Activated B cell treated with CpG ODN at 0.5 μM for 24 hours (primary cell): ENCODE measurements at regions not wholly inside any gene's neighbourhood (a gene's known extent, or its start where the extent isn't known, plus 50 kb on each side); places are given as distances from the start of the nearest gene placed in this dataset.

ENCODE experiments used
- ATAC-seq: fragments of 200-7000 bp; cut with Tn5 transposase; one replicate; pipeline ENCODE4 v1.10.0; 2021; ENCODE audit warnings: low read depth, mild to moderate bottlenecking, moderate library complexity
- CTCF ChIA-PET: fragments of 350-600 bp; sonication (Branson Sonifier 250); formaldehyde crosslinking; loops from one replicate; lab custom pipeline; 2021; ENCODE audit warnings: antibody characterized with exemption; lab: Charles Lee
- POLR2A ChIA-PET: fragments of 350-600 bp; sonication (Branson Sonifier 250); formaldehyde crosslinking; loops from one replicate; lab custom pipeline; 2021; ENCODE audit warnings: antibody characterized with exemption; lab: Charles Lee
- DNase-seq: peaks from one replicate; pipeline ENCODE4 v3.0.0; 2022
- H3K27ac Mint-ChIP-seq: one replicate; pipeline ENCODE4 v1.8.0; 2020; ENCODE audit warnings: mixed read lengths
- H3K27me3 Mint-ChIP-seq: one replicate; pipeline ENCODE4 v1.8.0; 2021; ENCODE audit warnings: mixed read lengths
- H3K36me3 Mint-ChIP-seq: one replicate; pipeline ENCODE4 v1.8.0; 2021; ENCODE audit warnings: low read depth, mixed read lengths
- H3K4me1 Mint-ChIP-seq: one replicate; pipeline ENCODE4 v1.8.0; 2021; ENCODE audit warnings: mixed read lengths
- H3K4me3 Mint-ChIP-seq: one replicate; pipeline ENCODE4 v1.8.0; 2020; ENCODE audit warnings: mild to moderate bottlenecking, mixed read lengths
- H3K9me3 Mint-ChIP-seq: one replicate; pipeline ENCODE4 v1.8.0; 2020; ENCODE audit warnings: mixed read lengths
- intact Hi-C: fragments of 100-400 bp; cut with micrococcal nuclease; formaldehyde crosslinking; loops from one replicate; pipeline ENCODE4 v1.15.1; 2024
- TF ChIP-seq, protein P1 (sequence below): fragments of 200-600 bp; IDR thresholded peaks from one replicate; pipeline ENCODE4 v1.8.0; 2022; ENCODE audit warnings: antibody characterized with exemption, mild to moderate bottlenecking

GRCh38 chr7:67653856-67654454 lies 657.3 kb downstream of the TYW1 start:
- intact Hi-C loops = no loop called here
- H3K4me3 Mint-ChIP-seq = no peak overlapping the region
- CTCF ChIA-PET = no interaction called here
- TF ChIP-seq, protein P1, sequence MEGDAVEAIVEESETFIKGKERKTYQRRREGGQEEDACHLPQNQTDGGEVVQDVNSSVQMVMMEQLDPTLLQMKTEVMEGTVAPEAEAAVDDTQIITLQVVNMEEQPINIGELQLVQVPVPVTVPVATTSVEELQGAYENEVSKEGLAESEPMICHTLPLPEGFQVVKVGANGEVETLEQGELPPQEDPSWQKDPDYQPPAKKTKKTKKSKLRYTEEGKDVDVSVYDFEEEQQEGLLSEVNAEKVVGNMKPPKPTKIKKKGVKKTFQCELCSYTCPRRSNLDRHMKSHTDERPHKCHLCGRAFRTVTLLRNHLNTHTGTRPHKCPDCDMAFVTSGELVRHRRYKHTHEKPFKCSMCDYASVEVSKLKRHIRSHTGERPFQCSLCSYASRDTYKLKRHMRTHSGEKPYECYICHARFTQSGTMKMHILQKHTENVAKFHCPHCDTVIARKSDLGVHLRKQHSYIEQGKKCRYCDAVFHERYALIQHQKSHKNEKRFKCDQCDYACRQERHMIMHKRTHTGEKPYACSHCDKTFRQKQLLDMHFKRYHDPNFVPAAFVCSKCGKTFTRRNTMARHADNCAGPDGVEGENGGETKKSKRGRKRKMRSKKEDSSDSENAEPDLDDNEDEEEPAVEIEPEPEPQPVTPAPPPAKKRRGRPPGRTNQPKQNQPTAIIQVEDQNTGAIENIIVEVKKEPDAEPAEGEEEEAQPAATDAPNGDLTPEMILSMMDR = no peak
- DNase-seq (no peak), ATAC-seq (no peak)
- POLR2A ChIA-PET = no interaction called here
- no peaks in the 10 kb centered on the region for H3K36me3 Mint-ChIP-seq
- no peaks in the 10 kb centered on the region for H3K4me1 Mint-ChIP-seq
- no peak overlapping the region for H3K27ac Mint-ChIP-seq
- H3K27me3 Mint-ChIP-seq = no peaks in the 10 kb centered on the region
- peaks cover 5% of the 10 kb centered on the region for H3K9me3 Mint-ChIP-seq

DNA sequence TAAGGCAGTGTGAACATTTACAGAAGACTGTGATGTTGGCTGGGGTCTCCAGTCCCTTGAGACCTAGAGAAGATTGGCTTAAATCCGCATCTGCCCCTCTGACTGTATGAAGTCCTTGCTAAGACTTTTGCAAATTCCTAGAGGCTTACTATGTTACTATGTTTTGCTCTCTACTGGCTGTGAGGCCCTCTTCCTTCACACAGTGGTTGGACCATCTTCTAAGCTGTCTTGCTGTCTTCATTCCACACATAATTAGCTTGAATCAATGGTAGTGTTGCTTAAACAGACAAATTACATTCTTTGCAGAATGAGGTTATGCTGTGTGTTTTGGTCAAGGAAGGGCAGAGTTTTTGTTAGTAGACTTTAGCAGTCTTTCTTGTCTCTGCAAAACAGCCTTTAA lies 658.0 kb downstream of the TYW1 start:
- no peak overlapping the region for H3K4me3 Mint-ChIP-seq
- ChIA-PET POLR2A (no interaction called here), CTCF (no interaction called here)
- intact Hi-C loops = no loop called here
- ATAC-seq = no peak
- TF ChIP-seq, protein P1 = no peak
- H3K27ac Mint-ChIP-seq = no peak overlapping the region
- H3K9me3 Mint-ChIP-seq = peaks cover 4% of the 10 kb centered on the region
- H3K27me3 Mint-ChIP-seq = no peaks in the 10 kb centered on the region
- no peak for DNase-seq
- no peaks in the 10 kb centered on the region for H3K36me3 Mint-ChIP-seq
- no peaks in the 10 kb centered on the region for H3K4me1 Mint-ChIP-seq

DNA sequence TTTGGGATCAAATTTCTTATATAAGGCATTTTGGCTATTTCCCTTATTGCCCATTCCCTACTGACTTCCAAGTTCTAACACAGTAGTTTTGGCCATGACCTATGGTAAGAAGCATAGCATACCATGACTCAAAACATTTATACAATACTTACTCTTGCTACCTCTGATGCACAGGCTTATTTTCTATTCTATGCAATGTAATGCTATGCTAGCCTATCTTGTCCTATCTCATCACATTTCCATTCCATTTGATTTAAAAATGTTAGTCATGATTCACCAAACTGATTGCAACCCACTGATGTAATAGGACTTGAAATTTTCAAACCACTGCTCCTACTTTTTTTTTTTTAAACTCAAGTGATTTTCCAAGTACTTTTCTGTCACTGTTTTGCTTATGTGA lies 658.5 kb downstream of the TYW1 start:
- ChIA-PET POLR2A (no interaction called here), CTCF (no interaction called here)
- TF ChIP-seq, protein P1 = no peak
- ATAC-seq (no peak), DNase-seq (no peak)
- no peaks in the 10 kb centered on the region for H3K36me3 Mint-ChIP-seq
- no peak overlapping the region for H3K27ac Mint-ChIP-seq
- H3K9me3 Mint-ChIP-seq = peaks cover 4% of the 10 kb centered on the region
- H3K4me1 Mint-ChIP-seq = no peaks in the 10 kb centered on the region
- no peaks in the 10 kb centered on the region for H3K27me3 Mint-ChIP-seq
- H3K4me3 Mint-ChIP-seq = no peak overlapping the region
- intact Hi-C loops = no loop called here

DNA sequence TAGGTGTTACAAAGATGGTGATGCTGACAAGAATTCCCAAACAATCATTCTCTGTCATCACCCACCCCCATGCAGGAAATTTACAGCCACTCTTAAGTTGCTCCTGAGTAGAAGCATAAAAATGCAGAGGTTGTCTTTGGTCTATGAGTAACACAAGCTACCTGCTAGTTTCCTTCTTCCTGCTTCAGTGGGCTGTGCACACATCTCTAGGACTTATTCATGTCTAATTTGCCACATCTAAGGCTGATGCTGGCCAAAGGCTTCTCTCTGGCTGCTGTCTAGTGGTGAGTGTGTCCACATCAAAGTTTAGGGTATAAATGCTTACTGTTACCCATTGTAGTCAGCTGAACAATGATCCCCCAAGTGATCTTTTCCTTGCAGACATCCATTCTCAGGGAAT lies 662.5 kb downstream of the TYW1 start:
- POLR2A ChIA-PET = no interaction called here

GRCh38 chr7:67662804-67663203 lies 666.2 kb downstream of the TYW1 start:
- ChIA-PET POLR2A (interaction anchor here (0.6 kb wide), 1 partner anchor 949 kb away, joined by 3 read pairs; no protein-coding TSS in a partner anchor), CTCF (no interaction called here)
- Mint-ChIP-seq H3K9me3 (peaks cover 4% of the 10 kb centered on the region), H3K4me1 (no peaks in the 10 kb centered on the region), H3K27me3 (no peaks in the 10 kb centered on the region), H3K36me3 (no peaks in the 10 kb centered on the region), H3K27ac (no peak overlapping the region), H3K4me3 (no peak overlapping the region)
- DNase-seq (no peak), ATAC-seq (no peak)
- TF ChIP-seq, protein P1 = no peak
- intact Hi-C loops = no loop called here

More for the DNA sequence above, 662.5 kb downstream of the TYW1 start:
- CTCF ChIA-PET = no interaction called here
- Mint-ChIP-seq H3K4me3 (no peak overlapping the region), H3K9me3 (peaks cover 4% of the 10 kb centered on the region), H3K4me1 (no peaks in the 10 kb centered on the region), H3K27me3 (no peaks in the 10 kb centered on the region), H3K36me3 (no peaks in the 10 kb centered on the region), H3K27ac (no peak overlapping the region)
- DNase-seq (no peak), ATAC-seq (no peak)
- TF ChIP-seq, protein P1 = no peak
- intact Hi-C loops = no loop called here
